ENCODE measurements at regions not wholly inside any gene's neighbourhood (a gene's known extent, or its start where the extent isn't known, plus 50 kb on each side); places are given as distances from the start of the nearest gene placed in this dataset.

DNA sequence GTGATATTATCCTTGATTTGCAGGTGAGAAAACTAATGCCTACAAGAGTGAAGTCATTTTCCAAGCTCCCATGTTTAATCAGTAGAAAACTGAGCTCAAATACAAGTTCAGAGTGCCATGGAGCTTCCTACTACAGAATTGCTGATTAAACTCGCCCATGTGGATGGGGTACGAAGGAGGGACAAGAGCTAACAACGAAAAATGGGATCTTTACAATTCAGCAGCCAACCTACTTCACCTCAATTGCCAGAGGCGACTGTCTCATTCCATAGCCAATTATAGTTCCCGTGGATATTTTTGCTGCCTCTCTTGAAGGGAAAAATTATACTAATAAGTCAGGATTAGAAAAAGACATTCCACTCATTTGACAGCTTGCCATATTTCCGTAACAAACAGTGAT lies 1155.1 kb downstream of the OLFM4 start:
- TF ChIP-seq, protein P1, sequence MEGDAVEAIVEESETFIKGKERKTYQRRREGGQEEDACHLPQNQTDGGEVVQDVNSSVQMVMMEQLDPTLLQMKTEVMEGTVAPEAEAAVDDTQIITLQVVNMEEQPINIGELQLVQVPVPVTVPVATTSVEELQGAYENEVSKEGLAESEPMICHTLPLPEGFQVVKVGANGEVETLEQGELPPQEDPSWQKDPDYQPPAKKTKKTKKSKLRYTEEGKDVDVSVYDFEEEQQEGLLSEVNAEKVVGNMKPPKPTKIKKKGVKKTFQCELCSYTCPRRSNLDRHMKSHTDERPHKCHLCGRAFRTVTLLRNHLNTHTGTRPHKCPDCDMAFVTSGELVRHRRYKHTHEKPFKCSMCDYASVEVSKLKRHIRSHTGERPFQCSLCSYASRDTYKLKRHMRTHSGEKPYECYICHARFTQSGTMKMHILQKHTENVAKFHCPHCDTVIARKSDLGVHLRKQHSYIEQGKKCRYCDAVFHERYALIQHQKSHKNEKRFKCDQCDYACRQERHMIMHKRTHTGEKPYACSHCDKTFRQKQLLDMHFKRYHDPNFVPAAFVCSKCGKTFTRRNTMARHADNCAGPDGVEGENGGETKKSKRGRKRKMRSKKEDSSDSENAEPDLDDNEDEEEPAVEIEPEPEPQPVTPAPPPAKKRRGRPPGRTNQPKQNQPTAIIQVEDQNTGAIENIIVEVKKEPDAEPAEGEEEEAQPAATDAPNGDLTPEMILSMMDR (IDR thresholded peaks at IDR 0.05): no peak
- TF ChIP-seq POLR2A (IDR thresholded peaks at IDR 0.05): no peak
